ENCODE measurements at regions not wholly inside any gene's neighbourhood (a gene's known extent, or its start where the extent isn't known, plus 50 kb on each side); places are given as distances from the start of the nearest gene placed in this dataset.

DNA sequence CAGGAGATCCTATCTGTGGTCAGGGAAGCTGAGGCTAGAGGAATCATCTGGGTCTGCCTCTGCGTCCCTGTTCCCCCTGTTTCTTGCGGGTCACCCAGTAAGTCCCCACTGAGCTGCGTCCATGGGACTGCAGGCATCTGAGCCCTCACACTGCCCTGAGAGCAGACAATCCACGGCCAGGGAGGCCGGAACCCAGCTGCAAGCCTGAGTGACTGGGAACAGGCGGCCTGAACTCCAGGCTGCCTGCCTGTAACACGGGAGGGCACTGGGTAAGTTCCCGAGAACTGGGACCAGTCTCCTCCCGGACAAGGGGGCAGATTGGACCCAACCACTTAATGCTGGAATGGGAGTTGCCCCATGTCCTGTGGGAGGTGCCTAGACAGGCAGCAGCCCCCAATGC lies 727.4 kb downstream of the BRD1 start:
- no peak overlapping the region for H3K4me3 ChIP-seq
- DNase-seq (ENCODE audit: low spot score) = no peak
- peaks cover 11 to 18% of the 10 kb centered on the region in 2 donors for H3K4me1 ChIP-seq (ENCODE audit: control insufficient read depth in 1 of 2, low read depth in 2 of 2)

DNA sequence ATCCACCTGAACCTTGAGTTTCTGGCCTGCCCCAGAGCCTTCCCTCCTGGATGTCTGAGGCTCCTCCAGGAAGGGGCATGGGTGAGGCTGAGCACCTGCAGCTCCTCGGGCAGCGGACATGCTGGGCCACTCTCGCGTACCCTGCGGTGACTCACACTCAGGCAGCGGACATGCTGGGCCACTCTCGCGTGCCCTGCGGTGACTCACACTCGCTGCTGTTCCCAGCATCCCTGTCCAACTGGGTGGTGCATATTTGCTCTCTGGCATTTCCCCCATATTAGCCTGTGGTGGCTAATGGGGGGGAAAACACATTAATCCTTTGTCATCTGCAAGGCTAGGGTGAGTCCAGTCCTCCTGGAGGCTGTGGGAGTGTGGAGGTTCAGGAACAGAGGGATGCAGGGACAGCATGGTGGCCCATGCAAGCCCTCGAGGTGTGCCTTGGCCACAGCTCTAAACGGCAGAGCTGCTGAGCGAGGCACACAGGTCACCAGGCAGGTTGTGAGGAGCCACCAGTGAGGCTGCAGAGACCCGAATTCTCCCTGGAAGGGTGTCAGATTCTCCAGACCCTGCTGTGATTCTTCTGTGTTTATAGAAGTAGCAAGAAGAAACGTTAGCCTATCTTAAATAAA lies 728.1 kb downstream of the BRD1 start:
- no peak for ATAC-seq (ENCODE audit: insufficient number of reproducible peaks, low FRiP score, low read depth)

More for the DNA sequence above, 727.4 kb downstream of the BRD1 start:
- no peaks in the 10 kb centered on the region for H3K36me3 ChIP-seq
- ATAC-seq (ENCODE audit: insufficient number of reproducible peaks, low FRiP score, low read depth) = no peak
- no peak overlapping the region for H3K27ac ChIP-seq
- no peaks in the 10 kb centered on the region for H3K9me3 ChIP-seq
- TF ChIP-seq, protein P1, sequence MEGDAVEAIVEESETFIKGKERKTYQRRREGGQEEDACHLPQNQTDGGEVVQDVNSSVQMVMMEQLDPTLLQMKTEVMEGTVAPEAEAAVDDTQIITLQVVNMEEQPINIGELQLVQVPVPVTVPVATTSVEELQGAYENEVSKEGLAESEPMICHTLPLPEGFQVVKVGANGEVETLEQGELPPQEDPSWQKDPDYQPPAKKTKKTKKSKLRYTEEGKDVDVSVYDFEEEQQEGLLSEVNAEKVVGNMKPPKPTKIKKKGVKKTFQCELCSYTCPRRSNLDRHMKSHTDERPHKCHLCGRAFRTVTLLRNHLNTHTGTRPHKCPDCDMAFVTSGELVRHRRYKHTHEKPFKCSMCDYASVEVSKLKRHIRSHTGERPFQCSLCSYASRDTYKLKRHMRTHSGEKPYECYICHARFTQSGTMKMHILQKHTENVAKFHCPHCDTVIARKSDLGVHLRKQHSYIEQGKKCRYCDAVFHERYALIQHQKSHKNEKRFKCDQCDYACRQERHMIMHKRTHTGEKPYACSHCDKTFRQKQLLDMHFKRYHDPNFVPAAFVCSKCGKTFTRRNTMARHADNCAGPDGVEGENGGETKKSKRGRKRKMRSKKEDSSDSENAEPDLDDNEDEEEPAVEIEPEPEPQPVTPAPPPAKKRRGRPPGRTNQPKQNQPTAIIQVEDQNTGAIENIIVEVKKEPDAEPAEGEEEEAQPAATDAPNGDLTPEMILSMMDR (IDR thresholded peaks at IDR 0.05) = no peak
- no peaks in the 10 kb centered on the region for H3K27me3 ChIP-seq (replicated peaks; ENCODE audit: insufficient read depth)

DNA sequence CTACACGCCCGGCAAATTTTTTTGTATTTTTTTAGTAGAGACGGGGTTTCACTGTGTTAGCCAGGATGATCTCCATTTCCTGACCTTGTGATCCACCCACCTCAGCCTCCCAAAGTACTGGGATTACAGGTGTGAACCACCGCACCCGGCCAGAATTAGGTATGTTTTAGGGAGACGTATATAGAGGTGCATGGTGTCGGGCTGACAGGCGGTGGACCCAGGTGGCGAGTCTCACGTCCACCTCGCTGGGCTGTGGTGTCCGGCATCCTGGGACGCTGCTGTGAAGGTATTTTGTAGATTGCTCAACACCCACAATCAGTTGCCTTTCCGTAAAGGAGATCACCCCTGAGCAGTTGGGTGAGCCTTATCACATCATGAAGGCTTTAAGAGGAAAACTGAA lies 728.6 kb downstream of the BRD1 start:
- H3K27me3 ChIP-seq (replicated peaks; ENCODE audit: insufficient read depth) = no peaks in the 10 kb centered on the region
- DNase-seq (ENCODE audit: low spot score) = no peak

More for the DNA sequence above, 728.1 kb downstream of the BRD1 start:
- H3K27me3 ChIP-seq (replicated peaks; ENCODE audit: insufficient read depth) = no peaks in the 10 kb centered on the region
- TF ChIP-seq, protein P1 (IDR thresholded peaks at IDR 0.05) = no peak
- no peaks in the 10 kb centered on the region for H3K9me3 ChIP-seq
- no peak overlapping the region for H3K4me3 ChIP-seq
- peaks cover 11 to 18% of the 10 kb centered on the region in 2 donors for H3K4me1 ChIP-seq (ENCODE audit: control insufficient read depth in 1 of 2, low read depth in 2 of 2)
- H3K36me3 ChIP-seq = no peaks in the 10 kb centered on the region
- peak overlapping the region in 1 of 2 donors; percentile 23 for H3K27ac ChIP-seq
- DNase-seq (ENCODE audit: low spot score) = peak; percentile 53

DNA sequence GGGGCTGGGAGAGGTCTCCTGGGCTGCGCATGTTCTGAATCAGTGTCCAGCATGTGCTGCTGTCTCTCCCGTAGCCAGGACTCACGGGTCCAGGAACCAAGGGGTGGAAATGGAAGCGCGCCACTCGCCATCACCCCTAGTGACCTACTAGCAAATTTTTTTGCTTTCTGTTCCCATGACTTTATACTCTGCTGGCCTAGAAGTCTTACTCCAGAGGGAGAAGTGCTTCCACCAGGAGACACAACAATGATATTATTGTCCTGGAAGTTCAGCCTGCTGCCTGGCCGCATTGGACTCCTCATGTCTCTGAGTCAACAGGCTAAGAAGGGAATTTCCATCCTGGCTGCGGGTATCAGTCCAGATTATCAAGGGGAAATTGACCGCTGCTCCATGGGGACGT lies 729.7 kb downstream of the BRD1 start:
- Histone ChIP-seq H3K9me3 (no peaks in the 10 kb centered on the region), H3K4me1 (ENCODE audit: control insufficient read depth in 1 of 2, low read depth in 2 of 2) (peaks cover 11 to 18% of the 10 kb centered on the region in 2 donors), H3K27ac (no peak overlapping the region), H3K27me3 (replicated peaks; ENCODE audit: insufficient read depth) (no peaks in the 10 kb centered on the region), H3K36me3 (no peaks in the 10 kb centered on the region), H3K4me3 (no peak overlapping the region)
- ATAC-seq (ENCODE audit: insufficient number of reproducible peaks, low FRiP score, low read depth) (no peak), DNase-seq (ENCODE audit: low spot score) (no peak)
- TF ChIP-seq, protein P1 (IDR thresholded peaks at IDR 0.05) = no peak

More for the DNA sequence above, 728.6 kb downstream of the BRD1 start:
- peaks cover 11 to 18% of the 10 kb centered on the region in 2 donors for H3K4me1 ChIP-seq (ENCODE audit: control insufficient read depth in 1 of 2, low read depth in 2 of 2)
- no peaks in the 10 kb centered on the region for H3K36me3 ChIP-seq
- no peak for ATAC-seq (ENCODE audit: insufficient number of reproducible peaks, low FRiP score, low read depth)
- TF ChIP-seq, protein P1 (IDR thresholded peaks at IDR 0.05) = no peak
- no peak overlapping the region for H3K4me3 ChIP-seq
- H3K9me3 ChIP-seq = no peaks in the 10 kb centered on the region
- H3K27ac ChIP-seq = no peak overlapping the region

DNA sequence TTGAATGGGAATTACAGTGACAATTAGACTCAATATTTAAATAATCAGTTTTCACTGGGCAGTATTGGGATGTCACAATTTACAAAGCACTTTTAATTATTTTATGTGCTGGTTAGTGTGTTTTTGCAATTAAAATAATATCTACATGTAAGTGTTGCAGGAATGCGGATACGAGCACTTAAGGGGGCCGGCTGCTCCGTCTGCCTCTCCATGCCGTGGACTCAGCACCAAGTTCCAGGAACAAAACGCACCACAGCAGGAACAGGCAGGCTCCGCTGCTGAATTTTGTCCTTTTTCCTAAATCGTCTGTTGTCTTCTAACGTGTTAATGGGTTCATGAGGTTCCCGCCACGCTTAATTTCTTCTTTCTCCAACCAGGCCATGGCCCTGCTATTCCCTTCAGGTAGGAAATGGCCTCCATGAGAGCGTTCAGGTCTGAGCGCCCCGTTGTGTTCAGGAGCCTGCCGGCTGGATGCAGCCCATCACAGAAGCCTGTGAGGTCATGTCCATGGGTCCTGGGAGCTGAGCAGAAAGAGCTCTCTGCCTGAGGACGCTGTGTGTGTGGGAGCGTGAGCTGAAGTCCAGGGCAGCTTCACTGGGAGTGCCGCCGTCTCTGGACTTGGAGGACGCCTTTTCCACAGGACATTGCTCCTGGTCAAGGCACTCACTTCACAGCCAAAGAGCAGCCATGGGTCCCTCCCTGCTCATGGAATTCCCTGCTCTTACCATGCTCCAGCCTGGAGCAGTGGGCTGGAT lies 730.3 kb downstream of the BRD1 start:
- Histone ChIP-seq H3K27me3 (replicated peaks; ENCODE audit: insufficient read depth) (no peaks in the 10 kb centered on the region), H3K27ac (no peak overlapping the region)

More for the DNA sequence above, 730.3 kb downstream of the BRD1 start:
- DNase-seq (ENCODE audit: low spot score) (no peak), ATAC-seq (ENCODE audit: insufficient number of reproducible peaks, low FRiP score, low read depth) (no peak)
- no peaks in the 10 kb centered on the region for H3K9me3 ChIP-seq
- no peaks in the 10 kb centered on the region for H3K36me3 ChIP-seq
- no peak overlapping the region for H3K4me3 ChIP-seq
- H3K4me1 ChIP-seq (ENCODE audit: control insufficient read depth in 1 of 2, low read depth in 2 of 2) = peaks cover 11 to 18% of the 10 kb centered on the region in 2 donors
- TF ChIP-seq, protein P1 (IDR thresholded peaks at IDR 0.05) = no peak
